Keratinocyte (primary cell): ENCODE measurements at regions not wholly inside any gene's neighbourhood (a gene's known extent, or its start where the extent isn't known, plus 50 kb on each side); places are given as distances from the start of the nearest gene placed in this dataset.

Experiments used
- DNase-seq: peaks from one replicate; pipeline ENCODE4 v3.0.0-alpha.2; 2011; ENCODE audit warnings: low read depth, missing footprints, low spot score
- FAIRE-seq: peaks from 2 replicates; lab custom pipeline; 2011; peaks lifted over from hg19 to GRCh38; lab: Jason Lieb, UNC
- H2AFZ ChIP-seq: 2 replicates; pipeline ENCODE4 v1.6.0; 2012; ENCODE audit warnings: low read length, control low read depth, inconsistent platforms; ENCODE audit not compliant: control insufficient read depth
- H3K27ac ChIP-seq: 2 replicates; pipeline ENCODE4 v1.5.1; 2011; ENCODE audit warnings: low read length; ENCODE audit not compliant: control insufficient read depth, insufficient read depth
- H3K27me3 ChIP-seq: 3 replicates; pipeline ENCODE4 v1.6.0; 2011; ENCODE audit warnings: low read length; ENCODE audit not compliant: control insufficient read depth, insufficient read depth; ENCODE audit errors: extremely low read depth
- H3K36me3 ChIP-seq, 2 experiments: 2 replicates in 1 of 2; 3 replicates in 1 of 2; pipeline ENCODE4 v1.5.1; 2011; ENCODE audit warnings: low read length in 2 of 2, mild to moderate bottlenecking in 1 of 2; ENCODE audit not compliant: control insufficient read depth in 2 of 2, insufficient read depth in 2 of 2; ENCODE audit errors: extremely low read depth in 1 of 2
- H3K4me1 ChIP-seq: 3 replicates; pipeline ENCODE4 v1.5.1; 2011; ENCODE audit warnings: low read length; ENCODE audit not compliant: control insufficient read depth, insufficient read depth; ENCODE audit errors: extremely low read depth
- H3K4me2 ChIP-seq: 3 replicates; pipeline ENCODE4 v1.6.0; 2011; ENCODE audit warnings: low read depth, low read length; ENCODE audit not compliant: control insufficient read depth, insufficient read depth; ENCODE audit errors: extremely low read depth
- H3K4me3 ChIP-seq, 3 experiments: fragments of 200-600 bp in 1 of 3; sonication (generic) in 1 of 3; 2 replicates in 2 of 3; 3 replicates in 1 of 3; pipeline ENCODE4 v1.5.1; 2011 to 2016; ENCODE audit warnings: low read length in 3 of 3, mild to moderate bottlenecking in 3 of 3, control low read depth in 2 of 3, inconsistent platforms in 1 of 3, low read depth in 1 of 3, mixed read lengths in 1 of 3, mixed run types in 1 of 3, moderate library complexity in 1 of 3; ENCODE audit not compliant: control insufficient read depth in 2 of 3, insufficient read depth in 2 of 3; ENCODE audit errors: extremely low read depth in 1 of 3
- H3K79me2 ChIP-seq: 2 replicates; pipeline ENCODE4 v1.6.0; 2012; ENCODE audit warnings: low read length; ENCODE audit not compliant: control insufficient read depth, insufficient read depth
- H3K9ac ChIP-seq: 3 replicates; pipeline ENCODE4 v1.6.0; 2011; ENCODE audit warnings: low read length; ENCODE audit not compliant: control insufficient read depth, insufficient read depth; ENCODE audit errors: extremely low read depth
- H3K9me1 ChIP-seq: 3 replicates; pipeline ENCODE4 v1.6.0; 2011; ENCODE audit warnings: low read length; ENCODE audit not compliant: control insufficient read depth, insufficient read depth; ENCODE audit errors: extremely low read depth
- H3K9me3 ChIP-seq: 2 replicates; pipeline ENCODE4 v1.5.1; 2012; ENCODE audit warnings: low read depth, low read length; ENCODE audit not compliant: control insufficient read depth
- H4K20me1 ChIP-seq: 3 replicates; pipeline ENCODE4 v1.6.0; 2011; ENCODE audit warnings: low read length; ENCODE audit not compliant: control insufficient read depth, insufficient read depth; ENCODE audit errors: extremely low read depth
- EZH2 ChIP-seq: IDR thresholded peaks from one replicate; pipeline ENCODE4 v1.6.1; 2012; ENCODE audit warnings: inconsistent platforms, mild to moderate bottlenecking, low read length, moderate library complexity
- dilution Hi-C: fragments of 300-500 bp; cut with MboI; formaldehyde crosslinking; loops from one replicate; pipeline ENCODE4 v1.7.0; 2020; ENCODE audit warnings: low sequenced_read_pairs; ENCODE audit not compliant: extremely low pct_ligation_motif_present
- TF ChIP-seq, protein P1 (sequence below), 3 experiments: IDR thresholded peaks in 1 of 3; conservative IDR thresholded peaks in 1 of 3; optimal IDR thresholded peaks in 1 of 3; 2 replicates in 2 of 3; 3 replicates in 1 of 3; pipeline versions ENCODE3 to v1.5.1; 2011; ENCODE audit warnings: low read length in 3 of 3, mild to moderate bottlenecking in 3 of 3, moderate library complexity in 2 of 3, control low read depth in 1 of 3, inconsistent platforms in 1 of 3; ENCODE audit not compliant: insufficient read depth in 2 of 3; ENCODE audit errors: extremely low read depth in 1 of 3

DNA sequence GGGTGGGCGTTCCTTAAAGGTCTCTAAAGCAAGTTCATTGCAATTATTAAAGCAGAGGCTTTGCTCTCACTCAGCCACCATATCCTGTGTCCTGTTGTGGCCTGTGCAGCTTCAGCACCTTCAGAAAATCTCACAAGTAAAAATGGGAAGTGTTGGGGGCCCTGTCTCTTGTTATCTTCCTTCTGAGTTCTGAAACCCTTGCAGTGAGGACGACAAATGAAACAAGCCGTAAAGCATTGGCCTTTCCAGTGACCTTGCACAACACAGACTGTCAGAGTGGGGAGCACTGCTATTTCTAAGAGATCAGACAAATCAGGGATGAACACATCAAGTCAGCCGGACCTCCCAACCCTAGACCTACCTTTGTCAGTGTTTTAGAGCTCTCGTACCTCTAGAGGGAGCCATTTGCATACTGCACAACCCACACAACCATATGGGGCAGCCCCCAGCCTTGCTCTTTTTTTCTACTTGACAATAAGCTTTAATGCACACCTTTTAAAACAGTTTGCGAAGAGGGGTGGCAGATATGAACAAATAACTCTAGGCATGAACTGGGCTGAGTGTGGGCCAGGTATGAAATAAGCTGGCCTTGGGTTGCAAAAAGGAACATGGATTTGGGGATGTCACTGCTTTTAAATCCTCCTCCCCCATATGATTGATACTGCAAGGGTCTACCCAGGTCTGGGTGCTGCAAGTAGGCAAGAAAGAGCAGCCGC, 89.8 kb downstream of the KATNIP start:
- Histone ChIP-seq H3K27ac (peak overlapping the region; percentile 6), H2AFZ (no peak overlapping the region), H3K4me1 (peaks cover 7% of the 10 kb centered on the region), H3K4me2 (no peak overlapping the region), H4K20me1 (peaks cover 2% of the 10 kb centered on the region), H3K9me1 (no peaks in the 10 kb centered on the region), H3K79me2 (no peaks in the 10 kb centered on the region), H3K27me3 (no peaks in the 10 kb centered on the region), H3K4me3 (no peak overlapping the region), H3K9ac (no peak overlapping the region), H3K9me3 (no peaks in the 10 kb centered on the region), H3K36me3 (peaks cover 0 to 1% of the 10 kb centered on the region in 2 experiments)
- peak; percentile 68 for FAIRE-seq
- dilution Hi-C loops: no loop called here
- TF ChIP-seq, protein P1, sequence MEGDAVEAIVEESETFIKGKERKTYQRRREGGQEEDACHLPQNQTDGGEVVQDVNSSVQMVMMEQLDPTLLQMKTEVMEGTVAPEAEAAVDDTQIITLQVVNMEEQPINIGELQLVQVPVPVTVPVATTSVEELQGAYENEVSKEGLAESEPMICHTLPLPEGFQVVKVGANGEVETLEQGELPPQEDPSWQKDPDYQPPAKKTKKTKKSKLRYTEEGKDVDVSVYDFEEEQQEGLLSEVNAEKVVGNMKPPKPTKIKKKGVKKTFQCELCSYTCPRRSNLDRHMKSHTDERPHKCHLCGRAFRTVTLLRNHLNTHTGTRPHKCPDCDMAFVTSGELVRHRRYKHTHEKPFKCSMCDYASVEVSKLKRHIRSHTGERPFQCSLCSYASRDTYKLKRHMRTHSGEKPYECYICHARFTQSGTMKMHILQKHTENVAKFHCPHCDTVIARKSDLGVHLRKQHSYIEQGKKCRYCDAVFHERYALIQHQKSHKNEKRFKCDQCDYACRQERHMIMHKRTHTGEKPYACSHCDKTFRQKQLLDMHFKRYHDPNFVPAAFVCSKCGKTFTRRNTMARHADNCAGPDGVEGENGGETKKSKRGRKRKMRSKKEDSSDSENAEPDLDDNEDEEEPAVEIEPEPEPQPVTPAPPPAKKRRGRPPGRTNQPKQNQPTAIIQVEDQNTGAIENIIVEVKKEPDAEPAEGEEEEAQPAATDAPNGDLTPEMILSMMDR (optimal IDR thresholded peaks at IDR 0.05 in 1 of 3, IDR thresholded peaks at IDR 0.05 in 1 of 3, conservative IDR thresholded peaks at IDR 0.05 in 1 of 3; ENCODE audit: extremely low read depth in 1 of 3, insufficient read depth in 2 of 3, low read length in 3 of 3): peak; percentile 76 to 81 (median 81)
- no peak for TF ChIP-seq EZH2
- peak; percentile 36 for DNase-seq

- no peak overlapping the region for H3K4me2 ChIP-seq
- DNase-seq: no peak
- peak overlapping the region; percentile 6 for H3K27ac ChIP-seq
- H3K9me3 ChIP-seq: no peaks in the 10 kb centered on the region
- H3K9me1 ChIP-seq: no peaks in the 10 kb centered on the region
- no peaks in the 10 kb centered on the region for H3K79me2 ChIP-seq
- dilution Hi-C loops: no loop called here
- H3K27me3 ChIP-seq: no peaks in the 10 kb centered on the region
- no peak for TF ChIP-seq EZH2
- TF ChIP-seq, protein P1 (optimal IDR thresholded peaks at IDR 0.05 in 1 of 3, IDR thresholded peaks at IDR 0.05 in 1 of 3, conservative IDR thresholded peaks at IDR 0.05 in 1 of 3; ENCODE audit: extremely low read depth in 1 of 3, insufficient read depth in 2 of 3, low read length in 3 of 3): no peak
- H4K20me1 ChIP-seq: peaks cover 2% of the 10 kb centered on the region
- no peak overlapping the region for H3K4me3 ChIP-seq
- H3K4me1 ChIP-seq: peaks cover 7% of the 10 kb centered on the region
- peaks cover 0 to 4% of the 10 kb centered on the region in 2 experiments for H3K36me3 ChIP-seq
- no peak for FAIRE-seq
- H3K9ac ChIP-seq: no peak overlapping the region
- no peak overlapping the region for H2AFZ ChIP-seq
These were observed 90.3 kb downstream of the KATNIP start for GRCh38 chr16:27640277-27640600.
